Tibial nerve (tissue), 3 donors: ENCODE measurements at regions not wholly inside any gene's neighbourhood (a gene's known extent, or its start where the extent isn't known, plus 50 kb on each side); places are given as distances from the start of the nearest gene placed in this dataset.
"Not testable (repeated sequence)": the region's sequence is repeated elsewhere in the genome, so short reads cannot be mapped to it uniquely, and the experiment has no call there.

ENCODE experiments used
- CTCF ChIP-seq, 5 experiments: fragments of 200-600 bp in 3 of 5; fragments of 450-650 bp in 2 of 5; sonication (generic) in 3 of 5; IDR thresholded peaks; one replicate each; pipeline ENCODE4 v1.5.1; 2016 to 2019; ENCODE audit warnings: antibody characterized with exemption in 5 of 5, mild to moderate bottlenecking in 3 of 5, moderate library complexity in 2 of 5
- POLR2A ChIP-seq, 2 donors: fragments of 450-650 bp; IDR thresholded peaks; one replicate each; pipeline ENCODE4 v1.6.1; 2017; ENCODE audit warnings: antibody characterized with exemption in 2 of 2, mild to moderate bottlenecking in 2 of 2, moderate library complexity in 2 of 2

DNA sequence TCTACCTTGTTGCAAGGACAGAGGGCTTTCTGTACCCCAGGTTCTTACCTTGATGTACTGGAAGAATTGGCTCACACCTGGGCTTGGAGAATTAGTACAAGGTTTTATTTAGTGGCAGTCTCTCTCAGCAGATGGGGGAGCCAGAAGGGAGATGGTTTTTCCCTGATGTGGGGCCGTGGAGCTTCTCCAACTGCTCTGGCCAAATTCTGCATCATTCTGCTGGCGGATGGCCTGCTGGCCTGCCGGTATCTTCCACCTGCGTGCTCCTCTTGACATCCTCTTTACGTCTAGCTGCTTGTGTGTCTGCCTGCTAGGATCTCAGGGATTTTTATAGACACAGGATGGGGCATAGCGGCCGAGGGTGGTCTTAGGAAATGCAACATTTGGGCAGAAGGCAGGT lies 426.7 kb downstream of the KCNJ18 start:
- TF ChIP-seq CTCF, POLR2A (IDR thresholded peaks at IDR 0.05): not testable (repeated sequence)
